GM21723 (cell line): ENCODE measurements at regions not wholly inside any gene's neighbourhood (a gene's known extent, or its start where the extent isn't known, plus 50 kb on each side); places are given as distances from the start of the nearest gene placed in this dataset.

Experiments
- ATAC-seq: cut with Tn5 transposase; IDR thresholded peaks from one replicate; pipeline ENCODE4 v1.9.1; 2021; ENCODE audit warnings: mild to moderate bottlenecking, moderate library complexity; ENCODE audit not compliant: unreplicated experiment

- ATAC-seq: no peak
Observed at GRCh38 chr1:93815366-93816110, 63.5 kb downstream of the DNTTIP2 start.

- no peak for ATAC-seq
Observed at GRCh38 chr1:93814795-93815340, 64.1 kb downstream of the DNTTIP2 start.

GRCh38 chr1:93814059-93814794 is 64.8 kb downstream of the DNTTIP2 start:
- peak; percentile 84 for ATAC-seq

- ATAC-seq: no peak
Observed at GRCh38 chr1:93813076-93813475, 65.9 kb downstream of the DNTTIP2 start.

GRCh38 chr1:93811326-93812065 is 67.5 kb downstream of the DNTTIP2 start:
- no peak for ATAC-seq

- no peak for ATAC-seq
Observed at GRCh38 chr1:93810316-93810715, 68.7 kb downstream of the DNTTIP2 start.

- no peak for ATAC-seq
Observed at GRCh38 chr1:93808871-93809270, 70.1 kb downstream of the DNTTIP2 start.

GRCh38 chr1:93807311-93807930 is 71.6 kb downstream of the DNTTIP2 start:
- ATAC-seq: no peak

GRCh38 chr1:93805027-93805610 is 73.9 kb downstream of the DNTTIP2 start:
- no peak for ATAC-seq

GRCh38 chr1:93804412-93804811 is 74.6 kb downstream of the DNTTIP2 start:
- ATAC-seq: no peak

- ATAC-seq: no peak
Observed at GRCh38 chr1:93801471-93801870, 77.5 kb downstream of the DNTTIP2 start.

- ATAC-seq: no peak
Observed at GRCh38 chr1:93800856-93801255, 78.2 kb downstream of the DNTTIP2 start.

GRCh38 chr1:93798291-93798690 is 80.7 kb downstream of the DNTTIP2 start:
- no peak for ATAC-seq

- no peak for ATAC-seq
Observed at GRCh38 chr1:93784538-93784937, 94.5 kb downstream of the DNTTIP2 start.

GRCh38 chr1:93783876-93784275 is 95.1 kb downstream of the DNTTIP2 start:
- no peak for ATAC-seq

- no peak for ATAC-seq
Observed at GRCh38 chr1:93779540-93780165, 98.0 kb upstream of the BCAR3 start.

- no peak for ATAC-seq
Observed at GRCh38 chr1:93778457-93778856, 96.8 kb upstream of the BCAR3 start.

- no peak for ATAC-seq
Observed at GRCh38 chr1:93777255-93777654, 95.6 kb upstream of the BCAR3 start.

- ATAC-seq: no peak
Observed at GRCh38 chr1:93776728-93777127, 95.1 kb upstream of the BCAR3 start.

- no peak for ATAC-seq
Observed at GRCh38 chr1:93775224-93775623, 93.6 kb upstream of the BCAR3 start.
